ENCODE measurements at regions not wholly inside any gene's neighbourhood (a gene's known extent, or its start where the extent isn't known, plus 50 kb on each side); places are given as distances from the start of the nearest gene placed in this dataset.
"Not testable (repeated sequence)": the region's sequence is repeated elsewhere in the genome, so short reads cannot be mapped to it uniquely, and the experiment has no call there.

DNA sequence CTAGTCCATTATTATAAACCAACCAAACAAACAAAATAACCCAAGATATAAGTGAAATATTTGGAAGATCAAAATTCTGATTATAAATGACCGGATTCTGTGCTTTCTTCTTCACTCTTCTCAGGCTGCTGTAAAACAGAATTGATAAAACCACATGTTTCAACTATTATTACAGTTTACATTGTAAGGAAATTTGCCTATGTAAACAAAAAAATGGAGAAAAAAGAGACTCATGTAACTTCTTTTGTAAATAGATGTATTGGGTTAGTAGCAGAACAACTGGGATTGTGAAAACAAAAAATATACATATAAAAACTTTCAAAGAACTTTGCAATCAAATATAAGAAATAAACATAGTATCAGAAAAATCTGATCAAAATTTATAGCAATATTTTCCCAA, 295.2 kb upstream of the CCDC179 start:
- no peak for DNase-seq

- DNase-seq: no peak
These were observed 303.7 kb upstream of the CCDC179 start for GRCh38 chr11:23164022-23164421.

DNA sequence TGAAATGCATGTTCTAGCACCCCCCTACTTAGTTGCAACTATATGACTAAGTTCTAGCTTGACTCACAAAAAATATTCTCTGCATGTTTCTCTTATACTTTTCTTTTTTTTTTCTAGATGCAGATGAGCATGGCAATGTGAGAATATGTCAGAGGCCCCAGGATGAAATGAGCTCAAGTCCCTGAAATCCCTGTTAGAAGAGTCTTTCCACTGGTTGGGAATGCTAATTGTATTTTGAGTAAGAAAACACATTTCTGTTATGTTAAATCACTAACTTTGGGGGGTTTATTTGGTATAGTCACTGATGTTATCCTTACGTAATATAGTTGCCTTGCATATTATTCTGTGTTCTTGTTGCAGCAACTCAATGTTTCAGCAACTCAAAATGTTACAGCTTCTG, 306.1 kb upstream of the CCDC179 start:
- DNase-seq: no peak

- no peak for DNase-seq
These were observed 319.3 kb upstream of the CCDC179 start for GRCh38 chr11:23179609-23180008.

DNA sequence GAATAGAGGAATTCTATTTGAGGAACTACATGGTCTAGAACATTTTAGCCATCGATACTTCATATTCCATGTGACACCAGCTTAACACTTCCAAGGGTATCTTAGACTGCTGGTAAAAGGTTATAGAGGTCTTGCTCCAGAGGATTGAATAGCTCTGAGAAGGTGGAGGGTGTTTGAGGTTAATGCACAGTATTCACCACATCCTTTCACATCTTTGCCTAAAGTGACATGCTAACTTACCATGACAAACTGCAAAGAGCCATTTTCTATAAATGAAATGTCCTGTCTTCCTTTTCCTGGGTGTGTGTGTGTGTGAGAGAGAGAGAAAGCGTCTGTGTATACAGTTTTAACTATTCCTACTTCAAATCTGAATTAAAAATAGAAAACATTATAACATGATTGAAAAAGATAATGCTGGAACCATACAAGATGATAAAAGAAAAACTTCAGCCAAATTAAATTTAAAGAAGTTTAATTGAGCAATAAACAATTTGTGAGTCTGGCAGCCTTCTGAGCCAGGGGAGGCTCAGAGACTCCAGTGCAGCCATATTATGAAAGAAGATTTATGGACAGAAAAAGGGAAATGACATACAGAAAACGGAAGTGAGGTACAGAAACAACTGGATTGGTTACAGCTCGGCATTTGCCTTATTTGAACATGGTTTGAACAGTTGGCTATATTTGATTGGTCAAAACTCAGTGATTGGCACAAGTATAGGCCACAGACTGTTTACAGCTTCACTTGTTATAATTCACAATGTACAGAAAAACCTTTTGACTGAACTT, 320.9 kb upstream of the CCDC179 start:
- DNase-seq: no peak

- peak; percentile 20 for DNase-seq
These were observed 332.0 kb upstream of the CCDC179 start for GRCh38 chr11:23192256-23192655.

DNA sequence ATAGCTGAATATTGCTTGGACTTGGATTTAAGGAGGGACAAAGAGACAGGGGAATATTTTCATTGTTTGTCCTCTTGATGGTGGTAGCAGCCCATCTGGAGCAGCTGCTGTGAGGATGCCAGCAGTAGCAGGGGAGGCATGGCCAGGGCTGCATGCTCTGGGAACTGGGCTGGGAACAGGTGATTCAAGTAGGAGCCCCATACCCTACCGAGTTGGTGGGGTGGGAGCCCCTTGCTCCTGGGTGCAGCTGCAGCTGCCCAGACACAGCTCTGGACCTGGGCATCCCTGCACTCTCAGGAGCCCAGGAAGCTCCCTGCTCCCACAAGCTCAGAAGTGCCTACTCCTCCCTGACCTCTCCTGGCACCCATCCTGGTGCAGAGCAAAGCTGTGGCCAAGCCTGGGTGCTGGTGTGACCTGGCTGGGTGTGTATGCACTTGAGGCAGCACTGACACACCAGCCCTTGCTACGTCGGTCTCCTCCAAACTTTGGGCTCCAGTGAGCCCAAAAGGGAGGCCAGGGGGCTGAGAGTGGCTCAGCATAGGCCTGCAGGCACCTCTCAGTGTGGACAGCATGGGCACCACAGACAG, 341.8 kb upstream of the CCDC179 start:
- no peak for DNase-seq

DNA sequence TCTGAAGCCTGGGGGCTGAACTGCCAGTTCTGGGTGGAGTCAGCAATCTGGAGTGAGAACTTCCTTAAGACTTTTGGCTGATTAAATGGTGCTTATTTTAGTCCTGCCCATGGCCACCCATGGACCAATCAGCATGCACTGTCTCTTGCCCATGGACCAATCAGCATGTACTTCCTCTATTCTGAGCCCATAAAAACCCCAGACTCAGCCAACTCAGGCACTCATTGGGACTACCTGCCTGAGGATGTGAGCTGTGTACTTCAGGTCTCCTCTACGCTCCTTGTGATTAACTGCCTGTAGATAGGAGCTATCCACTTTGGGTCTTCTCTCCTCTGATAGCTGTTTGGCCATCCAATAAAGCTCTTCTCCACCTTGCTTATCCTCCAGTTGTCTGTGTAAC, 342.3 kb upstream of the CCDC179 start:
- DNase-seq: no peak

DNA sequence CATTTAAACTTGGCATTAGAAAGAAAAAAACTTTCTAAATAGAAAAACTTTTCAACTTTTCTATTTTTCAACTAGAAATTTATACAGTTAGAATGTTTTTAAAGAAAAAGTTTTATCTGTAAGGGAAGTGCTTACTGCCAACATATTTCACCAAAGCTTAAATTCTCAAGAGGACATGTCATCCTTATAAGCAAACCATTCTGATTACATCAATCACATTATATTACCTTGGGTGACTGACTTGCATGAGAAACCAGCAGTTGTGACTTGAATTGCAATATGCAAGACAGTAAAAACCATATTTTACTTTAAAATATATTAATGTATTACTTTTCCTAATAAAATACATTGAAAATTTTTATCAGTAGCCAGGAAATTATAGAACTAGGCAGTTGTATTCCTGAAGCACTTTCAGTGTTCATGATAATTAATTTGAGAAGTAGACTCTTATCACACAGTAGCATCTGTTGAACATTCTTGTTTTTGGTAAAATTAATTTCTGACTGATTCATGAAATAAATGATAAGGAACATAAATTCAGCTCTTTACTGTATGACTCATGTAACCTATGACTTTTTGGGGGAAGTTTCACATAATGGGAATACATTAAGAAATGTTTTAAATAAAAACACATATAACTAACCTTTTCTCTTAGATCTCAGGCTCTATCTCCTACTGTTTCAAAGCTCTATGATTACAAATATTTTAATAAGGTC, 345.0 kb upstream of the CCDC179 start:
- peak; percentile 57 for DNase-seq

DNA sequence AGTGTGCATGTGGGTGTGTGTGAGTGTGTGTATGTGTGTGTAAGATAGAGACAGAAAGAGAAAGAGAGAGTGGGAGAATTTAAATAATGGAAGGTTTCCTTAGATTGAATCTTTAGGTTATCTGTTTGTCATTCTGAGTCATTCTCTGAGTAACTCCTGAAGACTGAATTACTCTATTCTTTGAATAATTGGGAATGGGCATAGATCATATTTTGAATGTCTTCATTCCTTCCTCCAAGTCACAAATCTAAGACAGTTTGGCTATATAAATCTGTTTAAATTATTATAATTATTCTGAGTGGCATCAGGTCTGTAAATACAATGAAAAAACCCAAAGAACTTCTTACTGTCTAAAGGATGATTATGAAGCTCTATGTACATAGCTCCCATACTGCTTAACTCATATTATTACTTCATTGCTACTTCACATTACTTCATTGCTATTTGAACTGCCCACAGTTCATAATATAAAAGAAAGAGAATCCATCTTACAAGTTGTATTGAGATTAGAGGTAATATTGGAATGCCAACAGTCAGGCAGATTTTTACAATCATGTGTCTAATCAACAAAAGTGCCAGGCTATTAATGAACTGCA, 346.6 kb upstream of the CCDC179 start:
- DNase-seq: peak; percentile 58

- DNase-seq: peak; percentile 68
These were observed 350.9 kb upstream of the CCDC179 start for GRCh38 chr11:23211221-23211620.

GRCh38 chr11:23212807-23213206, 352.5 kb upstream of the CCDC179 start:
- no peak for DNase-seq

- no peak for DNase-seq
These were observed 356.8 kb upstream of the CCDC179 start for GRCh38 chr11:23217072-23217471.

DNA sequence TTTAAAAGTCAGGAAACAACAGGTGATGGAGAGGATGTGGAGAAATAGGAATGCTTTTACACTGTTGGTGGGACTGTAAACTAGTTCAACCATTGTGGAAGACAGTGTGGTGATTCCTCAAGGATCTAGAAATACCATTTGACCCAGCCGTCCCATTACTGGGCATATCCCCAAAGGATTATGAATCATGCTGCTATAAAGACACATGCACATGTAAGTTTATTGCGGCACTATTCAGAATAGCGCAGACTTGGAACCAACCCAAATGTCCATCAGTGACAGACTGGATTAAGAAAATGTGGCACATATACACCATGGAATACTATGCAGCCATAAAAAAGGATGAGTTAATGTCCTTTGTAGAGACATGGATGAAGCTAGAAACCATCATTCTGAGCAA, 359.8 kb upstream of the CCDC179 start:
- DNase-seq: not testable (repeated sequence)

DNA sequence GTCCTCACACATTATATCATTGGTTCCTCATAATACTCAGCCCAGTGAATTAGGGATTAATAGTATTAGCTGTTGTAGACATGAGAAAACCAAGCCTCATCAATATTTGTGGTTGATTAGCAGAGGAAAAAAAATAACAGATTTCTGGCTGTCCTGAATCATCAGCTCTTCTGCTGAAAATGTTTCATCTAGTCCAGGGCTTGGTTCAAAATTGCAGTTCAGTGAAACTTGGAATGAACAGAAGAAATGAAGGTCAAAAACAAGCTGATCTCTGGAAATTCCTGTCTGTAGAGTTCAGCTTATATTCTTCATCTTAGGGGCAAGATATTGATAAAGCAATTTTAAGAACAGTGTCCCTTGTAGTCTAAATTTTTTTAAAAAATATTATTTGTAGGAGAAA, 361.1 kb upstream of the CCDC179 start:
- DNase-seq: no peak

- peak; percentile 69 for DNase-seq
These were observed 366.2 kb upstream of the CCDC179 start for GRCh38 chr11:23226331-23227077.

GRCh38 chr11:23227078-23227445, 366.8 kb upstream of the CCDC179 start:
- DNase-seq: no peak

GRCh38 chr11:23232652-23233051, 372.4 kb upstream of the CCDC179 start:
- no peak for DNase-seq

DNA sequence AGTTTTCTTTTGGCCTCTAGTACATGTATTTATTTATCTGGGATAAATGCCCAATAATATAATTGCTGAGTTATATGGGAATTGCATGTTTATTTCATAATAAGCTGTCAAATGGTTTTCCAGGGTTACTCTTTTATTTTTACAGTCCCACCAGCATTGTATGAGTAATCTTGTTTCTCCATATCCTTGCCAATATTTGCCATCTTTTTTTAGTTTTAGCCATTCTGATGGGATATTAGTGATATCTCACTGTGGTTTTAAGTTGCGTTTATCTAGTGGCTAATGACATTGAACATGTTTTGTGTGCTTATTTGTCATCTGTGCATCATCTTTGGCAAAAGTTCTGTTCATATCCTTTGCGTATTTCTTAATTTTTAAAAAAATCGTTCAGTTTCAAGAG, 372.8 kb upstream of the CCDC179 start:
- DNase-seq: peak; percentile 71

DNA sequence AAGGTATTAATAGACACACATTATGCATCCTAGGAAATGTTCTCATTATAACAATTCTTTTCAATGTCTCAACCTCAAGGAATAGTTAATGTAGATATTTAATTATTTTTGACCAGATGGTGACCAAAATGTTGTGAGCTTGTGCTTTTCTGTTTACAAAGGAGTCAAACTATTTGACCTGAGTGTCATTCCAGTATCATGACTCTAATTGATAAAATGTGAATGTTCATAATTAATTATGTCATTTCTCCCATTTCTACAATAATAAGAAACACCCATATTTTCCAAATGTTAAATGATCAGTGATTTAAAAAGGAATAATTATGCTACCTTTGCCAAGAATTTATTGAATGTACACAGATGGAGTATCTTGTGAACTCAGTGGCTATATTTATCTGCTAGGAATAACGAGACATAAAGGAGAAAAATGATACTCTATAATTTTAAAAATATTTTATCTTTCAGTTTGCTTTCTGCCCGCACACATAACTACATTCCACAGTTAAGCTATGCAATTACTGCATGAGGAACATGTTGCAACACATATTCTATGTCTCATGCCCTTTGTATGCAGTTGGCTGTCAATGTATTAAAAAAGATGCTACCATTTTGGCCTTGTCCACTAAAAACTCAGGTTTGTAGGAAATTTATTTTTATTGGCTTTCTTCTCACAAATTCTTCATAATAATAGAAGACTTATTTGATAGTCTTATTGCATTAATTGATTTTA, 376.7 kb upstream of the CCDC179 start:
- peak; percentile 62 for DNase-seq

- DNase-seq: no peak
These were observed 392.2 kb upstream of the CCDC179 start for GRCh38 chr11:23252426-23252825.

DNA sequence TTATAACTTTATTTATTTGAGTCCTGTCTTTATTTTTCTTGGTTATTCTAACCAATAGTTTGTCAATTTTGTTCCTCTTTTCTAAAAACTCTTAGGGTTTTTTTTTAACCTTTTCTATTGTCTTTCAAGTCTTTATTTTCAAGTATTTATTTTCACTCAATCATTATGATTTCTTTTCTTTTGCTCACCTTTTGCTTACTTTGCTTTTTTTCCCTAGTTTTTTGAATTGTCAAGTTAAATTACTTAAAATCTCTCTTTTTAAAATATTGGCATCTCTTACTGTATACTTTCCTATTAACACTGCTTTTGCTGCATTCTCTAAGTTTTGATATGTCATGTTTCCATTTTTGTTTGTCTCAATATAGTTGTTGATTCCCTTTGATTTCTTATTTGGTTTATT, 396.8 kb upstream of the CCDC179 start:
- DNase-seq: no peak
